NB4 (cell line): ENCODE measurements at regions not wholly inside any gene's neighbourhood (a gene's known extent, or its start where the extent isn't known, plus 50 kb on each side); places are given as distances from the start of the nearest gene placed in this dataset.

Source experiments
- CTCF ChIP-seq: IDR thresholded peaks from one replicate; pipeline ENCODE4 v1.5.1; 2012; ENCODE audit warnings: low read depth, low read length
- MAX ChIP-seq: IDR thresholded peaks from 2 replicates; pipeline ENCODE4 v1.6.1; 2011; ENCODE audit warnings: low read depth, low read length
- MYC ChIP-seq: IDR thresholded peaks from 2 replicates; pipeline ENCODE4 v1.6.1; 2011; ENCODE audit warnings: low read depth, low read length
- POLR2A ChIP-seq: IDR thresholded peaks from 2 replicates; pipeline ENCODE4 v1.6.1; 2011; ENCODE audit warnings: mild to moderate bottlenecking; ENCODE audit not compliant: insufficient read length; ENCODE audit errors: extremely low read depth

- TF ChIP-seq POLR2A = no peak
- TF ChIP-seq MAX = no peak
- no peak for TF ChIP-seq CTCF
- TF ChIP-seq MYC = no peak
Measured at GRCh38 chr6:22115559-22115958, 181.3 kb downstream of the PRL start.
